GM19193 (cell line): ENCODE measurements at regions not wholly inside any gene's neighbourhood (a gene's known extent, or its start where the extent isn't known, plus 50 kb on each side); places are given as distances from the start of the nearest gene placed in this dataset.

Experiments
- POLR2A ChIP-seq: IDR thresholded peaks from 4 replicates; pipeline ENCODE4 v1.6.1; 2011; ENCODE audit not compliant: insufficient read depth, insufficient read length; ENCODE audit errors: extremely low read depth

GRCh38 chr10:78549140-78549935, 515.7 kb downstream of the RPS24 start:
- TF ChIP-seq POLR2A: no peak

- no peak for TF ChIP-seq POLR2A
Measured at GRCh38 chr10:78550090-78550489, 516.4 kb downstream of the RPS24 start.

- no peak for TF ChIP-seq POLR2A
Measured at GRCh38 chr10:78550716-78551115, 517.1 kb downstream of the RPS24 start.

- no peak for TF ChIP-seq POLR2A
Measured at GRCh38 chr10:78551184-78552005, 517.4 kb upstream of the ZMIZ1 start.

GRCh38 chr10:78552261-78552811, 516.4 kb upstream of the ZMIZ1 start:
- TF ChIP-seq POLR2A: no peak

GRCh38 chr10:78553792-78554191, 515.0 kb upstream of the ZMIZ1 start:
- TF ChIP-seq POLR2A: no peak

- TF ChIP-seq POLR2A: no peak
Measured at GRCh38 chr10:78555128-78555527, 513.6 kb upstream of the ZMIZ1 start.

- no peak for TF ChIP-seq POLR2A
Measured at GRCh38 chr10:78556705-78557432, 511.9 kb upstream of the ZMIZ1 start.

GRCh38 chr10:78557433-78557925, 511.3 kb upstream of the ZMIZ1 start:
- no peak for TF ChIP-seq POLR2A

- no peak for TF ChIP-seq POLR2A
Measured at GRCh38 chr10:78559661-78560340, 509.0 kb upstream of the ZMIZ1 start.

GRCh38 chr10:78560341-78560688, 508.5 kb upstream of the ZMIZ1 start:
- TF ChIP-seq POLR2A: no peak

- TF ChIP-seq POLR2A: no peak
Measured at GRCh38 chr10:78563314-78563713, 505.5 kb upstream of the ZMIZ1 start.

GRCh38 chr10:78565841-78566240, 502.9 kb upstream of the ZMIZ1 start:
- TF ChIP-seq POLR2A: no peak
